Chondrocyte (in vitro differentiated cells): ENCODE measurements at regions not wholly inside any gene's neighbourhood (a gene's known extent, or its start where the extent isn't known, plus 50 kb on each side); places are given as distances from the start of the nearest gene placed in this dataset.

ENCODE experiments used
- DNase-seq: peaks from one replicate; pipeline ENCODE4 v3.0.0; 2021; ENCODE audit warnings: mixed read lengths, low spot score
- H3K27ac Mint-ChIP-seq: one replicate; pipeline ENCODE4 v1.8.0; 2021; ENCODE audit warnings: mild to moderate bottlenecking, moderate library complexity, mixed read lengths; ENCODE audit not compliant: unreplicated experiment
- H3K27me3 Mint-ChIP-seq: 2 replicates; pipeline ENCODE4 v1.8.0; 2021; ENCODE audit warnings: low read depth, mixed read lengths
- H3K36me3 Mint-ChIP-seq: 2 replicates; pipeline ENCODE4 v1.8.0; 2021; ENCODE audit warnings: low read depth, mixed read lengths
- H3K4me1 Mint-ChIP-seq: 2 replicates; pipeline ENCODE4 v1.8.0; 2021; ENCODE audit warnings: low read depth, mild to moderate bottlenecking, mixed read lengths
- H3K4me3 Mint-ChIP-seq: one replicate; pipeline ENCODE4 v1.8.0; 2021; ENCODE audit warnings: mild to moderate bottlenecking, moderate library complexity, mixed read lengths; ENCODE audit not compliant: unreplicated experiment
- H3K9me3 Mint-ChIP-seq: 2 replicates; pipeline ENCODE4 v1.8.0; 2021; ENCODE audit warnings: low read depth, mixed read lengths
- CTCF ChIP-seq: fragments of 200-600 bp; sonication (generic); IDR thresholded peaks from 2 replicates; pipeline ENCODE4 v1.5.0; 2021; ENCODE audit warnings: antibody characterized with exemption, mild to moderate bottlenecking, moderate library complexity

- no peaks in the 10 kb centered on the region for H3K36me3 Mint-ChIP-seq
- no peak overlapping the region for H3K4me3 Mint-ChIP-seq
- no peaks in the 10 kb centered on the region for H3K27me3 Mint-ChIP-seq
- TF ChIP-seq CTCF = no peak
- peaks cover 6% of the 10 kb centered on the region for H3K9me3 Mint-ChIP-seq
- no peak for DNase-seq
- H3K4me1 Mint-ChIP-seq = peaks cover 14% of the 10 kb centered on the region
- no peak overlapping the region for H3K27ac Mint-ChIP-seq
Measured at GRCh38 chr4:33080275-33080674, 2360.1 kb downstream of the PCDH7 start.

GRCh38 chr4:33085709-33086108 is 2365.5 kb downstream of the PCDH7 start:
- H3K27ac Mint-ChIP-seq = no peak overlapping the region
- H3K4me3 Mint-ChIP-seq = no peak overlapping the region
- no peak for DNase-seq
- peaks cover 11% of the 10 kb centered on the region for H3K9me3 Mint-ChIP-seq
- peaks cover 65% of the 10 kb centered on the region for H3K4me1 Mint-ChIP-seq
- H3K27me3 Mint-ChIP-seq = no peaks in the 10 kb centered on the region
- H3K36me3 Mint-ChIP-seq = no peaks in the 10 kb centered on the region
- no peak for TF ChIP-seq CTCF

- peaks cover 61% of the 10 kb centered on the region for H3K4me1 Mint-ChIP-seq
- no peak for TF ChIP-seq CTCF
- peak overlapping the region; percentile 30 for H3K27ac Mint-ChIP-seq
- no peaks in the 10 kb centered on the region for H3K27me3 Mint-ChIP-seq
- peaks cover 4% of the 10 kb centered on the region for H3K9me3 Mint-ChIP-seq
- no peak for DNase-seq
- H3K4me3 Mint-ChIP-seq = no peak overlapping the region
- H3K36me3 Mint-ChIP-seq = no peaks in the 10 kb centered on the region
Measured at GRCh38 chr4:33086331-33086925, 2366.3 kb downstream of the PCDH7 start.

- Mint-ChIP-seq H3K36me3 (no peaks in the 10 kb centered on the region), H3K4me3 (no peak overlapping the region), H3K27ac (peak overlapping the region; percentile 81), H3K4me1 (peaks cover 51% of the 10 kb centered on the region), H3K27me3 (no peaks in the 10 kb centered on the region), H3K9me3 (peaks cover 8% of the 10 kb centered on the region)
- DNase-seq = no peak
- TF ChIP-seq CTCF = no peak
Measured at GRCh38 chr4:33088713-33089112, 2368.5 kb downstream of the PCDH7 start.

GRCh38 chr4:33090910-33091309 is 2370.7 kb downstream of the PCDH7 start:
- Mint-ChIP-seq H3K4me1 (peaks cover 46% of the 10 kb centered on the region), H3K27ac (peak overlapping the region; percentile 27), H3K9me3 (peaks cover 8% of the 10 kb centered on the region), H3K27me3 (no peaks in the 10 kb centered on the region), H3K36me3 (no peaks in the 10 kb centered on the region), H3K4me3 (no peak overlapping the region)
- DNase-seq = no peak
- no peak for TF ChIP-seq CTCF
